GM12878 (cell line): ENCODE measurements at regions not wholly inside any gene's neighbourhood (a gene's known extent, or its start where the extent isn't known, plus 50 kb on each side); places are given as distances from the start of the nearest gene placed in this dataset.

Source experiments
- ATAC-seq: fragments of 200-7000 bp; cut with Tn5 transposase; 3 replicates; pipeline ENCODE4 v1.9.1; 2020; ENCODE audit warnings: mild to moderate bottlenecking, moderate library complexity
- BruUV-seq: library from RNA; stranded (reverse); fragments of 400-500 nt; replicated peaks from 2 replicates; lab custom pipeline; 2021; lab: Mats Ljungman, UMichigan
- CTCF ChIA-PET: fragments of 300-600 bp; sonication (Branson Sonifier 250); formaldehyde crosslinking; extraction: SDS; loops from one replicate; lab custom pipeline; 2021; ENCODE audit warnings: inconsistent platforms; lab: Yijun Ruan, JAX
- POLR2A ChIA-PET: fragments of 350-600 bp; formaldehyde crosslinking; extraction: SDS; loops from one replicate; lab custom pipeline; 2021; ENCODE audit warnings: inconsistent platforms; lab: Charles Lee
- RAD21 ChIA-PET: fragments of 300-600 bp; sonication (Branson Sonifier 250); formaldehyde crosslinking; loops from one replicate; lab custom pipeline; 2023; ENCODE audit warnings: antibody characterized with exemption; ENCODE audit not compliant: unreplicated experiment; lab: Charles Lee
- SMC1A ChIA-PET: fragments of 300-600 bp; sonication (Branson Sonifier 250); formaldehyde crosslinking; loops from one replicate; lab custom pipeline; 2023; ENCODE audit not compliant: unreplicated experiment, uncharacterized antibody; lab: Charles Lee
- DNase-seq: peaks from one replicate; pipeline ENCODE4 v3.0.0-alpha.2; 2011; ENCODE audit warnings: low read depth, low spot score
- FAIRE-seq: peaks from 3 replicates; lab custom pipeline; 2011; peaks lifted over from hg19 to GRCh38; lab: Jason Lieb, UNC
- H2AFZ ChIP-seq: 2 replicates; pipeline ENCODE4 v1.6.0; 2011; ENCODE audit warnings: low read depth, low read length, control low read depth; ENCODE audit not compliant: control insufficient read depth
- H3K27ac ChIP-seq: 2 replicates; pipeline ENCODE4 v1.5.1; 2011; ENCODE audit warnings: control low read depth; ENCODE audit not compliant: control insufficient read depth, insufficient read depth
- H3K27me3 ChIP-seq, 2 experiments: replicated peaks in 1 of 2; 2 replicates each; pipeline versions ENCODE4 v1.6.0 to v1.6.1; 2011; ENCODE audit warnings: low read length in 1 of 2; ENCODE audit not compliant: control insufficient read depth in 2 of 2, insufficient read depth in 2 of 2
- H3K36me3 ChIP-seq, 2 experiments: 2 replicates each; pipeline ENCODE4 v1.5.1; 2011; ENCODE audit warnings: low read length in 1 of 2; ENCODE audit not compliant: control insufficient read depth in 2 of 2, insufficient read depth in 2 of 2
- H3K4me1 ChIP-seq: 2 replicates; pipeline ENCODE4 v1.6.1; 2011; ENCODE audit warnings: mild to moderate bottlenecking, low read length, moderate library complexity, mixed read lengths; ENCODE audit not compliant: control insufficient read depth, insufficient read depth
- H3K4me2 ChIP-seq: 2 replicates; pipeline ENCODE4 v1.6.0; 2011; ENCODE audit warnings: control low read depth; ENCODE audit not compliant: control insufficient read depth, insufficient read depth
- H3K4me3 ChIP-seq: fragments of 200-600 bp; sonication (generic); 2 replicates; pipeline ENCODE4 v1.5.1; 2016
- H3K79me2 ChIP-seq: 2 replicates; pipeline ENCODE4 v1.6.0; 2011; ENCODE audit warnings: low read length; ENCODE audit not compliant: control insufficient read depth, insufficient read depth
- H3K9ac ChIP-seq: 2 replicates; pipeline ENCODE4 v1.8.0; 2011; ENCODE audit warnings: low read length, control low read depth, mixed read lengths; ENCODE audit not compliant: control insufficient read depth, insufficient read depth
- H3K9me3 ChIP-seq: replicated peaks from 3 replicates; pipeline ENCODE4 v1.5.1; 2011; ENCODE audit warnings: mild to moderate bottlenecking, low read length; ENCODE audit not compliant: control insufficient read depth, insufficient read depth
- H4K20me1 ChIP-seq: 2 replicates; pipeline ENCODE4 v1.6.0; 2011; ENCODE audit not compliant: control insufficient read depth, insufficient read depth
- BMI1 ChIP-seq: fragments of 450-650 bp; IDR thresholded peaks from 2 replicates; pipeline ENCODE4 v1.6.1; 2016; ENCODE audit warnings: mild to moderate bottlenecking, moderate library complexity, borderline replicate concordance
- CREM ChIP-seq: IDR thresholded peaks from 2 replicates; pipeline ENCODE4 v1.6.1; 2014; ENCODE audit warnings: antibody characterized with exemption, low read depth
- FOXM1 ChIP-seq: IDR thresholded peaks from 2 replicates; pipeline ENCODE4 v1.6.1; 2012; ENCODE audit warnings: low read depth, mild to moderate bottlenecking, inconsistent platforms, low read length, moderate library complexity
- MTA2 ChIP-seq: fragments of 450-650 bp; IDR thresholded peaks from 2 replicates; pipeline ENCODE4 v1.6.1; 2016; ENCODE audit warnings: low read depth, mild to moderate bottlenecking, moderate library complexity
- SMAD5 ChIP-seq: IDR thresholded peaks from 2 replicates; pipeline ENCODE4 v1.6.1; 2016; ENCODE audit warnings: antibody characterized with exemption, low read depth
- SMC3 ChIP-seq: IDR thresholded peaks from 2 replicates; pipeline ENCODE4 v1.6.1; 2011; ENCODE audit warnings: low read length, improper control_type of control experiment, borderline replicate concordance
- STAT1 ChIP-seq: fragments of 450-650 bp; conservative IDR thresholded peaks from 2 replicates; pipeline ENCODE4 v1.6.1; 2014; ENCODE audit warnings: antibody characterized with exemption, mild to moderate bottlenecking
- WGBS: methylation state at CpG from one replicate; pipeline ENCODE4 v1.1.6; 2016; ENCODE audit warnings: low lambda C conversion rate; ENCODE audit not compliant: insufficient replicate concordance, insufficient coverage; ENCODE audit errors: missing lambda C conversion rate; 5-methylcytosine and 5-hydroxymethylcytosine counted together
- in situ Hi-C: fragments of 300-500 bp; cut with MboI; formaldehyde crosslinking; loops from 9 replicates; pipeline ENCODE4 v1.14.3; 2018; ENCODE audit warnings: mixed read lengths
- intact Hi-C: fragments of 100-400 bp; cut with micrococcal nuclease; formaldehyde crosslinking; loops from one replicate; pipeline ENCODE4 v1.14.2; 2022; ENCODE audit not compliant: unreplicated experiment
- TF ChIP-seq, protein P1 (sequence below): fragments of 450-650 bp; IDR thresholded peaks from 2 replicates; pipeline ENCODE4 v1.6.1; 2017; ENCODE audit warnings: mild to moderate bottlenecking
- TF ChIP-seq, protein P2 (sequence below): fragments of 450-650 bp; IDR thresholded peaks from 2 replicates; pipeline ENCODE4 v1.6.1; 2018; ENCODE audit warnings: mild to moderate bottlenecking, low read depth, moderate library complexity; ENCODE audit not compliant: partially characterized antibody
- TF ChIP-seq, protein P3 (sequence below): fragments of 450-650 bp; IDR thresholded peaks from 2 replicates; pipeline ENCODE4 v1.6.1; 2017; ENCODE audit warnings: low read depth, mild to moderate bottlenecking, moderate library complexity

DNA sequence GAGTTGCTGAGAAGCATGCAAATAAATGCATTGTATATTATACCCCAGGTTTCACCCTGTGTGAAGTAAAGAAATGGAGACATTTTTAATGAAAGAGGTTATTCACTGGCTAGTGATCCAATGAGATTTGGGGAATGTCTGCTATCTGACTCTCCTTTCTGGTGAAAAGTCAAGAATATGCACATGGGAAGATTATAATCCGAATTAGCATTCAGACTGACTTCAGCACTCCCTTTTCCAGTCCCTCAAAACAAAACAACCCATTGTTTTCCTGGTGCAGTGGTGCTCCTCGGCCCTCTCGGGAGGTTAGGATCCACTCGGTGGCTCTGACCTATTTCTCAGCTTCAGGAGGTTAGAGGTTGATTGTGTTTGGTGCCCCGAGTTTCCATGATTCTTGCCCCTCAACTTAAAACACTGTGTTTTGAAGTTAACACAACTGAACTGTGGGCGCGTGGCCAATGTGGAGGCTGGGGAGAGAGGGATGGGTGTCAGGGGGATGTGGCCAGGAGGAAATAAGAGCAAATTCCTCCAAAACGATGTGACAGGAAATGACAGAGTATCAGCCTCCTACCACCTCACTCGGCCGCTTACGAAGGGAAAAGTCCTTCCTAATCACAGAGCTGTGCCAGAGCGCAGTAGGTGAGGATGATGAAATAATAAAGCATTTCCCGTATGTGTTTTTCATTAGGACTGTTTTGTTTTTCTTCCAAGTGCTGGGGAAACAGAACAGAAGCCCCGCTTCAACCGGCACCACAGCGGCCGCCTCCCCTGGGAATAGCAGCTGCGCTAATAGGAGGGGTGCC is 440.1 kb downstream of the MTX2 start (continued):
- TF ChIP-seq, protein P1, sequence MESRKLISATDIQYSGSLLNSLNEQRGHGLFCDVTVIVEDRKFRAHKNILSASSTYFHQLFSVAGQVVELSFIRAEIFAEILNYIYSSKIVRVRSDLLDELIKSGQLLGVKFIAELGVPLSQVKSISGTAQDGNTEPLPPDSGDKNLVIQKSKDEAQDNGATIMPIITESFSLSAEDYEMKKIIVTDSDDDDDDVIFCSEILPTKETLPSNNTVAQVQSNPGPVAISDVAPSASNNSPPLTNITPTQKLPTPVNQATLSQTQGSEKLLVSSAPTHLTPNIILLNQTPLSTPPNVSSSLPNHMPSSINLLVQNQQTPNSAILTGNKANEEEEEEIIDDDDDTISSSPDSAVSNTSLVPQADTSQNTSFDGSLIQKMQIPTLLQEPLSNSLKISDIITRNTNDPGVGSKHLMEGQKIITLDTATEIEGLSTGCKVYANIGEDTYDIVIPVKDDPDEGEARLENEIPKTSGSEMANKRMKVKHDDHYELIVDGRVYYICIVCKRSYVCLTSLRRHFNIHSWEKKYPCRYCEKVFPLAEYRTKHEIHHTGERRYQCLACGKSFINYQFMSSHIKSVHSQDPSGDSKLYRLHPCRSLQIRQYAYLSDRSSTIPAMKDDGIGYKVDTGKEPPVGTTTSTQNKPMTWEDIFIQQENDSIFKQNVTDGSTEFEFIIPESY, result no peak
- TF ChIP-seq, protein P2, sequence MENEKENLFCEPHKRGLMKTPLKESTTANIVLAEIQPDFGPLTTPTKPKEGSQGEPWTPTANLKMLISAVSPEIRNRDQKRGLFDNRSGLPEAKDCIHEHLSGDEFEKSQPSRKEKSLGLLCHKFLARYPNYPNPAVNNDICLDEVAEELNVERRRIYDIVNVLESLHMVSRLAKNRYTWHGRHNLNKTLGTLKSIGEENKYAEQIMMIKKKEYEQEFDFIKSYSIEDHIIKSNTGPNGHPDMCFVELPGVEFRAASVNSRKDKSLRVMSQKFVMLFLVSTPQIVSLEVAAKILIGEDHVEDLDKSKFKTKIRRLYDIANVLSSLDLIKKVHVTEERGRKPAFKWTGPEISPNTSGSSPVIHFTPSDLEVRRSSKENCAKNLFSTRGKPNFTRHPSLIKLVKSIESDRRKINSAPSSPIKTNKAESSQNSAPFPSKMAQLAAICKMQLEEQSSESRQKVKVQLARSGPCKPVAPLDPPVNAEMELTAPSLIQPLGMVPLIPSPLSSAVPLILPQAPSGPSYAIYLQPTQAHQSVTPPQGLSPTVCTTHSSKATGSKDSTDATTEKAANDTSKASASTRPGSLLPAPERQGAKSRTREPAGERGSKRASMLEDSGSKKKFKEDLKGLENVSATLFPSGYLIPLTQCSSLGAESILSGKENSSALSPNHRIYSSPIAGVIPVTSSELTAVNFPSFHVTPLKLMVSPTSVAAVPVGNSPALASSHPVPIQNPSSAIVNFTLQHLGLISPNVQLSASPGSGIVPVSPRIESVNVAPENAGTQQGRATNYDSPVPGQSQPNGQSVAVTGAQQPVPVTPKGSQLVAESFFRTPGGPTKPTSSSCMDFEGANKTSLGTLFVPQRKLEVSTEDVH, result no peak
- TF ChIP-seq SMAD5 (no peak), CREM (no peak), STAT1 (no peak)

DNA sequence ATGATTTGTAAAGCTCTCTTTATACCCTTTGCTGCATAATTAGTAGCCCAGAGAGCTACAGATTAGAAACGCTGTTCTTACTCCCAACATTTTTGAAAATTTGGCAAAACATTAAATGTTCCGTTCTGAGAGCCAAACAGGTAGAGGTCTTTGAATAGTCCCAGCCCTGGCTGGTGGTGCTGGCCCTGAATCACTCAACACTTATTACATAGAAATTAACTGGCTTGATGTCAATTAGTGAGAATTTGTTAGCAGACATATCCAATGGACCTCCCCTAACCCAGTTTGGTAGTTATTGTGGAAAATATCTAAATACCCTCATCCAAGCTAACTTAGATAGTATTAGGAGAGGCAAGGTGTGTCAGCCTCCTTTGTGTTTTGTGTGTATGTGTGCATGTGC is 440.7 kb downstream of the MTX2 start:
- DNase-seq, result no peak
- intact Hi-C loops, result no loop called here
- in situ Hi-C loops, result no loop called here
- no peaks in the 10 kb centered on the region for H3K79me2 ChIP-seq
- ChIA-PET SMC1A (interaction anchor here (0.6 to 1.1 kb wide), 2 partner anchors 9 to 104 kb away, joined by 3 read pairs; no protein-coding TSS in a partner anchor), CTCF (interaction anchor here (0.6 to 0.8 kb wide), 3 partner anchors 47 to 425 kb away, joined by 3 to 5 read pairs (median 3); no protein-coding TSS in a partner anchor), RAD21 (no interaction called here), POLR2A (no interaction called here)
- ATAC-seq, result no peak
- no peaks in the 10 kb centered on the region; the same call in 2 of the 3 replicates for H3K9me3 ChIP-seq
- H3K4me2 ChIP-seq, result no peak overlapping the region
- TF ChIP-seq SMC3, result no peak
- no peak for TF ChIP-seq BMI1
- TF ChIP-seq, protein P3, sequence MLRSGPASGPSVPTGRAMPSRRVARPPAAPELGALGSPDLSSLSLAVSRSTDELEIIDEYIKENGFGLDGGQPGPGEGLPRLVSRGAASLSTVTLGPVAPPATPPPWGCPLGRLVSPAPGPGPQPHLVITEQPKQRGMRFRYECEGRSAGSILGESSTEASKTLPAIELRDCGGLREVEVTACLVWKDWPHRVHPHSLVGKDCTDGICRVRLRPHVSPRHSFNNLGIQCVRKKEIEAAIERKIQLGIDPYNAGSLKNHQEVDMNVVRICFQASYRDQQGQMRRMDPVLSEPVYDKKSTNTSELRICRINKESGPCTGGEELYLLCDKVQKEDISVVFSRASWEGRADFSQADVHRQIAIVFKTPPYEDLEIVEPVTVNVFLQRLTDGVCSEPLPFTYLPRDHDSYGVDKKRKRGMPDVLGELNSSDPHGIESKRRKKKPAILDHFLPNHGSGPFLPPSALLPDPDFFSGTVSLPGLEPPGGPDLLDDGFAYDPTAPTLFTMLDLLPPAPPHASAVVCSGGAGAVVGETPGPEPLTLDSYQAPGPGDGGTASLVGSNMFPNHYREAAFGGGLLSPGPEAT, result no peak
- no peak for TF ChIP-seq MTA2
- no peak for TF ChIP-seq FOXM1
- no peaks in the 10 kb centered on the region for H3K36me3 ChIP-seq
- FAIRE-seq, result no peak
- H4K20me1 ChIP-seq, result no peaks in the 10 kb centered on the region
- H3K9ac ChIP-seq, result no peak overlapping the region
- no peak overlapping the region for H3K4me3 ChIP-seq
- 76% methylated on average over 2 of the region's 2 CpGs for WGBS
- H3K27ac ChIP-seq, result no peak overlapping the region
- no TSS peak for BruUV-seq
- H3K4me1 ChIP-seq, result no peaks in the 10 kb centered on the region
- no peak overlapping the region for H2AFZ ChIP-seq
- H3K27me3 ChIP-seq, result peaks cover 2% of the 10 kb centered on the region in 2 experiments; a peak in 1 of 4 replicates
